GM18505 (cell line): ENCODE measurements at regions not wholly inside any gene's neighbourhood (a gene's known extent, or its start where the extent isn't known, plus 50 kb on each side); places are given as distances from the start of the nearest gene placed in this dataset.

Experiments used
- ATAC-seq: cut with Tn5 transposase; IDR thresholded peaks from one replicate; pipeline ENCODE4 v1.9.1; 2021; ENCODE audit not compliant: unreplicated experiment
- POLR2A ChIP-seq: IDR thresholded peaks from 4 replicates; pipeline ENCODE4 v1.6.1; 2011; ENCODE audit warnings: borderline replicate concordance; ENCODE audit not compliant: insufficient read depth, insufficient read length; ENCODE audit errors: extremely low read depth

GRCh38 chr16:17780181-17780580 lies 309.4 kb upstream of the XYLT1 start:
- no peak for ATAC-seq
- TF ChIP-seq POLR2A: no peak

- no peak for ATAC-seq
- TF ChIP-seq POLR2A: no peak
These were observed 306.7 kb upstream of the XYLT1 start for GRCh38 chr16:17777408-17777863.

- ATAC-seq: no peak
- TF ChIP-seq POLR2A: no peak
These were observed 306.1 kb upstream of the XYLT1 start for GRCh38 chr16:17776888-17777287.

- no peak for ATAC-seq
- no peak for TF ChIP-seq POLR2A
These were observed 305.7 kb upstream of the XYLT1 start for GRCh38 chr16:17776465-17776864.

GRCh38 chr16:17775061-17775460 lies 304.3 kb upstream of the XYLT1 start:
- TF ChIP-seq POLR2A: no peak
- no peak for ATAC-seq

GRCh38 chr16:17773698-17774101 lies 302.9 kb upstream of the XYLT1 start:
- TF ChIP-seq POLR2A: no peak
- ATAC-seq: no peak

- no peak for TF ChIP-seq POLR2A
- ATAC-seq: no peak
These were observed 299.3 kb upstream of the XYLT1 start for GRCh38 chr16:17770104-17770503.

- ATAC-seq: no peak
- TF ChIP-seq POLR2A: no peak
These were observed 298.3 kb upstream of the XYLT1 start for GRCh38 chr16:17769065-17769464.

- no peak for TF ChIP-seq POLR2A
- no peak for ATAC-seq
These were observed 297.5 kb upstream of the XYLT1 start for GRCh38 chr16:17768257-17768656.

GRCh38 chr16:17766012-17766411 lies 295.3 kb upstream of the XYLT1 start:
- no peak for TF ChIP-seq POLR2A
- ATAC-seq: no peak

- TF ChIP-seq POLR2A: no peak
- no peak for ATAC-seq
These were observed 289.0 kb upstream of the XYLT1 start for GRCh38 chr16:17759451-17760390.

- TF ChIP-seq POLR2A: no peak
- no peak for ATAC-seq
These were observed 287.0 kb upstream of the XYLT1 start for GRCh38 chr16:17757808-17758207.

- no peak for TF ChIP-seq POLR2A
- ATAC-seq: no peak
These were observed 284.4 kb upstream of the XYLT1 start for GRCh38 chr16:17755158-17755557.

- no peak for ATAC-seq
- TF ChIP-seq POLR2A: no peak
These were observed 282.7 kb upstream of the XYLT1 start for GRCh38 chr16:17753434-17753833.

GRCh38 chr16:17749706-17750105 lies 278.9 kb upstream of the XYLT1 start:
- no peak for ATAC-seq
- no peak for TF ChIP-seq POLR2A

- no peak for ATAC-seq
- TF ChIP-seq POLR2A: no peak
These were observed 277.4 kb upstream of the XYLT1 start for GRCh38 chr16:17748044-17748719.
